SK-N-SH (cell line): ENCODE measurements at regions not wholly inside any gene's neighbourhood (a gene's known extent, or its start where the extent isn't known, plus 50 kb on each side); places are given as distances from the start of the nearest gene placed in this dataset.

Experiments used
- CTCF ChIA-PET: fragments of 300-600, 350-600 bp; formaldehyde crosslinking; extraction: SDS; loops from one replicate; lab custom pipeline; 2021; lab: Yijun Ruan, JAX
- POLR2A ChIA-PET: fragments of 350-600 bp; sonication (Branson Sonifier 250); formaldehyde crosslinking; extraction: SDS; loops from one replicate; lab custom pipeline; 2020; ENCODE audit warnings: antibody characterized with exemption, inconsistent platforms; lab: Yijun Ruan, JAX
- DNase-seq: peaks from one replicate; pipeline ENCODE4 v3.0.0; 2012
- H2AFZ ChIP-seq: fragments of 200-600 bp; sonication (generic); 2 replicates; pipeline ENCODE4 v1.8.1; 2016; ENCODE audit warnings: antibody characterized with exemption, mild to moderate bottlenecking, low read depth
- H3F3A ChIP-seq: fragments of 200-600 bp; sonication (generic); replicated peaks from 2 replicates; pipeline ENCODE3; 2016; ENCODE audit warnings: antibody characterized with exemption, mild to moderate bottlenecking; ENCODE audit not compliant: insufficient read depth
- H3K27ac ChIP-seq, 2 experiments: fragments of 200-500 bp in 1 of 2; fragments of 200-600 bp in 1 of 2; sonication (Bioruptor generic) in 1 of 2; sonication (generic), shearing (Covaris generic) in 1 of 2; 2 replicates each; pipeline versions ENCODE4 v1.5.1 to v1.6.1; 2014 to 2016; ENCODE audit warnings: low read depth in 2 of 2, inconsistent platforms in 1 of 2, low read length in 1 of 2, mild to moderate bottlenecking in 1 of 2, mixed read lengths in 1 of 2
- H3K27me3 ChIP-seq: fragments of 200-600 bp; sonication (generic), shearing (Covaris generic); 2 replicates; pipeline ENCODE4 v1.6.1; 2016; ENCODE audit warnings: mixed run types; ENCODE audit not compliant: insufficient read depth
- H3K36me3 ChIP-seq, 2 experiments: fragments of 200-500 bp in 1 of 2; fragments of 200-600 bp in 1 of 2; sonication (Bioruptor generic) in 1 of 2; sonication (generic) in 1 of 2; replicated peaks in 1 of 2; 2 replicates each; pipeline versions ENCODE3 to v1.5.1; 2014 to 2016; ENCODE audit warnings: low read length in 1 of 2, mild to moderate bottlenecking in 1 of 2; ENCODE audit not compliant: insufficient read depth in 2 of 2, control insufficient read depth in 1 of 2
- H3K4me1 ChIP-seq, 2 experiments: fragments of 200-500 bp in 1 of 2; fragments of 200-600 bp in 1 of 2; sonication (Bioruptor generic) in 1 of 2; sonication (generic), shearing (Covaris generic) in 1 of 2; 2 replicates each; pipeline versions ENCODE4 v1.5.1 to v1.6.1; 2014 to 2016; ENCODE audit warnings: low read depth in 1 of 2, low read length in 1 of 2, mixed run types in 1 of 2; ENCODE audit not compliant: insufficient read depth in 2 of 2, control insufficient read depth in 1 of 2
- H3K4me2 ChIP-seq: fragments of 200-600 bp; sonication (generic), shearing (Covaris generic); 2 replicates; pipeline ENCODE4 v1.6.1; 2017; ENCODE audit warnings: mixed run types
- H3K4me3 ChIP-seq, 2 experiments: fragments of 200-500 bp in 1 of 2; fragments of 200-600 bp in 1 of 2; sonication (Bioruptor generic) in 1 of 2; sonication (generic), shearing (Covaris generic) in 1 of 2; 2 replicates each; pipeline versions ENCODE4 v1.5.1 to v1.8.1; 2014 to 2016; ENCODE audit warnings: low read depth in 2 of 2, inconsistent platforms in 1 of 2, low read length in 1 of 2, mild to moderate bottlenecking in 1 of 2, mixed read lengths in 1 of 2, moderate library complexity in 1 of 2
- H3K79me2 ChIP-seq: fragments of 200-600 bp; sonication (generic); 2 replicates; pipeline ENCODE4 v1.8.1; 2017; ENCODE audit warnings: mild to moderate bottlenecking; ENCODE audit not compliant: insufficient read depth
- H3K9ac ChIP-seq: fragments of 200-600 bp; sonication (generic); 2 replicates; pipeline ENCODE4 v1.6.1; 2017; ENCODE audit warnings: mixed run types
- H3K9me2 ChIP-seq: fragments of 200-600 bp; sonication (generic); 2 replicates; pipeline ENCODE4 v1.6.1; 2017; ENCODE audit warnings: mixed run types
- H3K9me3 ChIP-seq: fragments of 200-600 bp; sonication (generic); 2 replicates; pipeline ENCODE4 v1.6.1; 2017; ENCODE audit warnings: mixed run types, mild to moderate bottlenecking, moderate library complexity
- H4K20me1 ChIP-seq: fragments of 200-600 bp; sonication (generic); 2 replicates; pipeline ENCODE4 v1.6.1; 2017; ENCODE audit warnings: mild to moderate bottlenecking, mixed run types; ENCODE audit not compliant: insufficient read depth
- CHD2 ChIP-seq: fragments of 150-350 bp; IDR thresholded peaks from 2 replicates; pipeline ENCODE4 v1.6.1; 2018; ENCODE audit warnings: low read length; ENCODE audit not compliant: partially characterized antibody
- ELF1 ChIP-seq: IDR thresholded peaks from 2 replicates; pipeline ENCODE4 v1.4.0; 2012
- EZH2phosphoT487 ChIP-seq: fragments of 200-600 bp; sonication (generic); IDR thresholded peaks from 2 replicates; pipeline ENCODE4 v1.6.1; 2017; ENCODE audit warnings: low read depth, mixed run types, mild to moderate bottlenecking, antibody characterized with exemption, moderate library complexity, borderline replicate concordance
- FOSL2 ChIP-seq: IDR thresholded peaks from 2 replicates; pipeline ENCODE4 v1.4.0; 2012; ENCODE audit warnings: low read depth, mild to moderate bottlenecking, moderate library complexity, borderline replicate concordance
- FOXM1 ChIP-seq: IDR thresholded peaks from 2 replicates; pipeline ENCODE4 v1.4.0; 2012; ENCODE audit warnings: low read depth, mild to moderate bottlenecking
- MEF2A ChIP-seq: IDR thresholded peaks from 2 replicates; pipeline ENCODE4 v1.4.0; 2012; ENCODE audit warnings: low read depth, borderline replicate concordance
- MXI1 ChIP-seq: IDR thresholded peaks from 2 replicates; pipeline ENCODE4 v1.6.1; 2012; ENCODE audit warnings: mild to moderate bottlenecking, low read depth, low read length, improper control_type of control experiment
- NFIC ChIP-seq: IDR thresholded peaks from 2 replicates; pipeline ENCODE4 v1.4.0; 2012; ENCODE audit warnings: borderline replicate concordance
- RCOR1 ChIP-seq: fragments of 150-350 bp; IDR thresholded peaks from 2 replicates; pipeline ENCODE4 v1.6.1; 2017; ENCODE audit warnings: antibody characterized with exemption, low read length
- SIN3A ChIP-seq: IDR thresholded peaks from 2 replicates; pipeline ENCODE4 v1.6.1; 2012; ENCODE audit warnings: low read depth, mild to moderate bottlenecking, low read length, moderate library complexity, borderline replicate concordance
- SMC3 ChIP-seq: IDR thresholded peaks from 2 replicates; pipeline ENCODE4 v1.6.1; 2012; ENCODE audit warnings: low read depth, low read length, improper control_type of control experiment
- TCF12 ChIP-seq: IDR thresholded peaks from 2 replicates; pipeline ENCODE4 v1.4.0; 2012
- TEAD4 ChIP-seq: IDR thresholded peaks from 2 replicates; pipeline ENCODE4 v1.4.0; 2012; ENCODE audit warnings: mild to moderate bottlenecking, borderline replicate concordance; ENCODE audit not compliant: insufficient read depth
- YY1 ChIP-seq: IDR thresholded peaks from 2 replicates; pipeline ENCODE4 v1.4.0; 2012; ENCODE audit warnings: low read depth, mild to moderate bottlenecking
- ZBTB33 ChIP-seq: IDR thresholded peaks from 2 replicates; pipeline ENCODE4 v1.4.0; 2012; ENCODE audit warnings: low read depth, borderline replicate concordance
- WGBS: methylation state at CpG from one replicate; pipeline ENCODE4 v1.1.6; 2017; ENCODE audit warnings: low lambda C conversion rate; 5-methylcytosine and 5-hydroxymethylcytosine counted together

GRCh38 chr4:164616961-164617360, 137.0 kb upstream of the SMIM31 start:
- 0% methylated on average over 1 of the region's 1 CpG for WGBS
- POLR2A ChIA-PET: no interaction called here
- Histone ChIP-seq H3K4me1 (peaks cover 0 to 3% of the 10 kb centered on the region in 2 experiments; a peak in 1 of 4 replicates), H3K36me3 (no peaks in the 10 kb centered on the region)
- TF ChIP-seq SIN3A (no peak), TCF12 (no peak), SMC3 (no peak), YY1 (no peak), FOXM1 (no peak), NFIC (no peak)
- TF ChIP-seq, all 33 proteins: peak for 0
- H3K9me3 ChIP-seq: no peaks in the 10 kb centered on the region
- H3K9me2 ChIP-seq: no peaks in the 10 kb centered on the region
- H3K27ac ChIP-seq: no peak overlapping the region
- H3K79me2 ChIP-seq: no peaks in the 10 kb centered on the region
- H2AFZ ChIP-seq: no peak overlapping the region
- H3K9ac ChIP-seq: no peak overlapping the region
- no peak overlapping the region for H3K4me2 ChIP-seq
- no peaks in the 10 kb centered on the region for H3K27me3 ChIP-seq
- CTCF ChIA-PET: no interaction called here
- no peak for DNase-seq
- H3F3A ChIP-seq: no peaks in the 10 kb centered on the region
- no peaks in the 10 kb centered on the region for H4K20me1 ChIP-seq
- H3K4me3 ChIP-seq: no peak overlapping the region

DNA sequence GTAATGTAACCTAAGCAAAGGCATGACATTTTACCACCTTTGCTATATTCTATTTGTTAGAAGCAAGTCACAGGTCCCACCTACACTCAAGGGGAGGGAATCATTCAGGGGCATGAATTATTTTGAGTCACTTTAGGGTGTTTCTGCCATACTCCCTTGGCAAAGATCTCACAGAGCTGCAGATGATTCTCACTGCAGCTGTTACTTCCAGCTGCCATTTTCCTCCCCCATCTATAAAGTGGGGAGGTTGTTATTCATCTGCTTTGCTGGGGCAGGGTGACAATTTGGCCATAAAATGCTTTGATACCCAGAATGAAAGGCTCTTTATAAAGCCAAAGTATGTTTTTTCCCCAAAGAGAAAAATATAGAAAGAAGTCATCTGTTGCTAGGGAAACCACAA, 136.5 kb upstream of the SMIM31 start:
- CTCF ChIA-PET: interaction anchor here (0.5 to 0.6 kb wide), 2 partner anchors 495 to 1977 kb away, joined by 3 read pairs; partner anchors contain the start of gene TMEM192
- no peak overlapping the region for H2AFZ ChIP-seq
- no peaks in the 10 kb centered on the region for H3K9me2 ChIP-seq
- TF ChIP-seq ZBTB33 (no peak), EZH2phosphoT487 (no peak), CHD2 (no peak), FOSL2 (no peak), TEAD4 (no peak), ELF1 (no peak), RCOR1 (no peak), MEF2A (no peak), MXI1 (no peak)
- TF ChIP-seq, all 33 proteins: peak for 0
- no peaks in the 10 kb centered on the region for H3K79me2 ChIP-seq
- H3K4me2 ChIP-seq: no peak overlapping the region
- H3K4me3 ChIP-seq: no peak overlapping the region
- POLR2A ChIA-PET: no interaction called here
- DNase-seq: no peak
- no peaks in the 10 kb centered on the region for H3K9me3 ChIP-seq
- H3K9ac ChIP-seq: no peak overlapping the region
- H3F3A ChIP-seq: no peaks in the 10 kb centered on the region
- peaks cover 0 to 3% of the 10 kb centered on the region in 2 experiments; a peak in 1 of 4 replicates for H3K4me1 ChIP-seq
- H3K27me3 ChIP-seq: no peaks in the 10 kb centered on the region
- H3K36me3 ChIP-seq: no peaks in the 10 kb centered on the region
- no peak overlapping the region for H3K27ac ChIP-seq
- no peaks in the 10 kb centered on the region for H4K20me1 ChIP-seq
